Cardiac septum (tissue), 1 donor: ENCODE measurements at regions not wholly inside any gene's neighbourhood (a gene's known extent, or its start where the extent isn't known, plus 50 kb on each side); places are given as distances from the start of the nearest gene placed in this dataset.
"Not testable (repeated sequence)": the region's sequence is repeated elsewhere in the genome, so short reads cannot be mapped to it uniquely, and the experiment has no call there.

Source experiments
- DNase-seq: peaks from one replicate; pipeline ENCODE4 v3.0.0-alpha.2; 2020; ENCODE audit warnings: low spot score
- intact Hi-C: fragments of 100-400 bp; cut with DNase I; formaldehyde crosslinking; loops from one replicate; pipeline ENCODE4 v1.14.0; 2022
- donor health status: DM: no; HTN: no; CAD: no.

- intact Hi-C loops, DNase-seq: not testable (repeated sequence)
Observed at GRCh38 chr7:106340247-106340596, 55.4 kb upstream of the NAMPT start.

- intact Hi-C loops: no loop called here
- DNase-seq: no peak
Observed at GRCh38 chr7:106339513-106340246, 54.9 kb upstream of the NAMPT start.

GRCh38 chr7:106337754-106338153 lies 53.0 kb upstream of the NAMPT start:
- DNase-seq: no peak
- intact Hi-C loops: no loop called here

GRCh38 chr7:106335814-106336213 lies 51.0 kb upstream of the NAMPT start:
- intact Hi-C loops: no loop called here
- DNase-seq: no peak
